Left hindlimb (tissue), 1 donor: ENCODE measurements at regions not wholly inside any gene's neighbourhood (a gene's known extent, or its start where the extent isn't known, plus 50 kb on each side); places are given as distances from the start of the nearest gene placed in this dataset.
"Not testable (repeated sequence)": the region's sequence is repeated elsewhere in the genome, so short reads cannot be mapped to it uniquely, and the experiment has no call there.

Experiments used
- DNase-seq: peaks from one replicate; pipeline ENCODE4 v3.0.0-alpha.2; 2018

DNA sequence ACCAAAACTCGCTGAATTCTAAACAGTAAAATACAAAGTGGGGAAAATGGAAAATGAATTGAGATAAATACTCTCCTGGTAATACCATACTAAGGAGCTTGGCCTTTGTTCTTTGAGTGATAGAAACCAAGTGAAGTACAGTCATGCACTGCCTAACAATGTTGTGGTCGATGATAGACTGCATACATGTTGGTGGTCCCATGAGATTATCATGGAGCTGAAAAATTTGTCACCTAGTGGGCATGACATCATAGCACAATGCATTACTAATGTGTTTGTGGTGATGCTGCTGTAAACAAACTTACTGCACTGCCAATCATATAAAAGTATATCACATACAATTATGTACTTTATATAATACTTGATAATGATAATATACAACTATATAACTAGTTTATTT, 419.1 kb downstream of the ARL4A start:
- DNase-seq = no peak

DNA sequence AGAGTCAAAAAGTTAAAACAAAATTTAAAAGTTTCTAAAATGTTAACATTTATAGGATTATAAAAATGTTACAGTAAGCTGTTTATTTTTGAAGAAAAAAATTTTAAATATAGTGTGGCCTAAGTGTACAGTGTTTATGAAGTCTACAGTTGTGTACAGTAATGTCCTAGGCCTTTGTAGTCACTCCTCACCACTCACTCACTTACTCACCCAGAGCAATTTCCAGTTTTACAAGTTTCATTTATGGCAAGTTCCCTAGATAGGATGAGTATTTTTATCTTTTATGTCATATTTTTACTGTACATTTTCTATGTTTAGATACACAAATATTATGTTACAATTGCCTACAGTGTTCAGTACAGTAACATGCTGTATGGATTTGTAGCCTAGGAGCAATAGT, 419.9 kb downstream of the ARL4A start:
- no peak for DNase-seq

DNA sequence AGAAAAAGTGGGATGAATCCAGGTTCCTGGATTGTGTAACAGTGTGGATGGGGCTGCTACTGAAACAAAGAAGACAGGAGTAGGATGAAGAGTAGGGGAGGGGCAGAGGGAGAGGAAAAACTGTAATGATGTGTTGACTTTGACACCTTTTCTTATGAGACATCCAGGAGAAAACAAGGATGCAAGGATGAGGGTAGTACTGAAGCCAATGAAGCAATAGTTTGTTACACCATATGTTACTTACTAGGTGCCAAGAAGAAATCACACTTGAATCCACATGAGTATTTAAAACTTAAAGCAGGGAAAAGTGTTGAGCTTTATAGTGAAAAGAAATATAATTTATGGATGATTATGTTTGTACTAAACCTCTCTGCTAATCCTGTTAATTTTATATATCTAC, 420.6 kb downstream of the ARL4A start:
- no peak for DNase-seq

DNA sequence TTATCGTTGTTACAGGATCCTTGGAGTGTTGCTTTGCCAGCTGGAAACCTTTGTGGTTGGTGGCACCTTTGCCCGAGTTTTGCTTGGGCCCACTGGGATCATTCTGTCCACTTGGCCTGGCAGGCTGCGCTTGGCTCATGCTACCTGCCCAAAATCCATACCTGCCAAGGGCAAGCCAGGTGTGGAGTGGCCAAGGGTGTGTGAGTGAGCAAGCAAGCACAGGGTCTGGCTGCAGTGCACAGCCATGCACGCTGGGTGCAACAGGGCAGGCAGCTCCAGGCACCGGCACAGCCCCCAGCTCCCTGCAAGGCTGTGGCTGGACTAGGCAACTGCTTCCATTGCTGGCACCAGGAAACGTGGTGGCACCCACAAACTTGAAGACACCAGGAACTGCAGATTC, 421.8 kb downstream of the ARL4A start:
- no peak for DNase-seq

DNA sequence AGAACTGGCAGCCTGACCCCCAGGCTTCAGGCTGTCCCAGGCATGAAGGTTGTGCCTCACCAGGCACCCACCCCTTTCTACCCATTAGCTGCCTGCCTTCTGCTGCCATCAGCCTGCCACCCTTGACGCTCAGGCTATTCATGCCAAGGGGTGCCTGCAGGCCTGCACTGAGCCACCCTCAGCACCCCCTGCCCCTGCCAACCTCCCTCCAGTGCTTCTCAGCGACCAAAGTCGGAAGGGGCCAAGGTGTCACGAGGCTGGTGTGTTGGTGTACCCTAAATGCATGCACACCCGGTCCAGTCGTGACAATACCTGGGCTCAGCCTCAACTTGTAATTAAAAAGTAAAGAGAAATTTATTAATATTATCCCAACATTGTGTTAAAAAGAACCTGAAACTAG, 422.7 kb downstream of the ARL4A start:
- DNase-seq = no peak

DNA sequence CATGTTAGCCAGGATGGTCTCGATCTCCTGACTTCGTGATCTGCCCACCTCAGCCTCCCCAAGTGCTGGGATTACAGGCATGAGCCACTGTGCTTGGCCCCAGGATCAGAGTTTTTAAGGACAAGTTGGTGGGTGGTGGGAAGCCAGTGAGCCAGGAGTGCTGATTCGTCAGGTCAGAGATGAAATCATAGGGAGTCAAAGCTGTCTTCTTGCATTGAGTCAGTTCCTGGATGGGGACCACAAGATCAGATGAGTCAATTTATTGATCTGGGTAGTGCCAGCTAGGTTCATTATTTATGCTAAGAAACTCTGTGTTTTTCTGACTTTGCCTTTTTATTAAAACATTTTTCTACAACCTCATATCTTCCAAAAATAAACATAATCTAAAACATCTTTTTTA, 423.8 kb downstream of the ARL4A start:
- DNase-seq = no peak

DNA sequence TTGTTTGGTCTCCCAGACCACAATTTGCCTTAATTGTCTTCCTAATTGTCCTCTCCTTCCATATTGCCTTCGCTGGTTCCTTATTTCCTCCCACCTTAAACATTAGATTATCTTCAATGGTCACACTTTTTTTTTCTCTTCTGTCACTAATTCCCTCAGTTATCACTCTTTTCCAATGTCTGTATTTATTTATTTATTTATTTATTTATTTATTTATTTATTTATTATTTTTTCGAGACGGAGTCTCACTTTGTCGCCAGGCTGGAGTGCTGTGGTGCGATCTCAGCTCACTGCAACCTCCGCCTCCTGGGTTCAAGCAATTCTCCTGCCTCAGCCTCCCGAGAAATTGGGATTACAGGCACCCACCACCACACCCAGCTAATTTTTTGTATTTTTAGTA, 426.8 kb downstream of the ARL4A start:
- DNase-seq = not testable (repeated sequence)

DNA sequence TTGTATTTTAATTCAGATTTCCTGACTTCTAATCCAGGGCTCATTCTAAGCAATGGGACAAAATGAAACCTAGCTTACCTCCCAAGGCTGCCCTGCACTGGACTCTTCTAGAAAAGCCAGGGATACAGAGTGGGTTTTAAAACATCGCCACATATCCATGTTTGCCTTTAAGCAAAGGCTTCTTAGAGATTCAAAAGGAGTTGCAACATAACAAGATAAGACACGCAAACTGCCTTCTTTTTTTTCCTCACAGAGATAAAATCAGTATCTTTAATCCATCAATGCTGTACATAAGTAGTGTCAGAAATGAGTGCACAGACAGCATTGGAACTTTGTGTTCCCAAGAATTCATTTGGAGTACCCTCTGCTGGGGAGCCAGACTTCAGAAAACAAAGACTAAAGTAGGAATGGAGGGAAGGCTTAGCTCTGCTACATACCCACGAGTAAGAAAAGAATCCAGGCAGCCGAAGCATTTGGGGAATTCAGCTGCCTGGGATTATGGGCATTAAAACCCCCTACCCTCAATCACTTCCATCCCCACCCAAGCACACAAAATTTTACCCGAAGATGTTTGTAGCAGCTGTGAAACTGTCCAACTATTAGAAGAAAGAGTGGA, 427.8 kb downstream of the ARL4A start:
- no peak for DNase-seq

DNA sequence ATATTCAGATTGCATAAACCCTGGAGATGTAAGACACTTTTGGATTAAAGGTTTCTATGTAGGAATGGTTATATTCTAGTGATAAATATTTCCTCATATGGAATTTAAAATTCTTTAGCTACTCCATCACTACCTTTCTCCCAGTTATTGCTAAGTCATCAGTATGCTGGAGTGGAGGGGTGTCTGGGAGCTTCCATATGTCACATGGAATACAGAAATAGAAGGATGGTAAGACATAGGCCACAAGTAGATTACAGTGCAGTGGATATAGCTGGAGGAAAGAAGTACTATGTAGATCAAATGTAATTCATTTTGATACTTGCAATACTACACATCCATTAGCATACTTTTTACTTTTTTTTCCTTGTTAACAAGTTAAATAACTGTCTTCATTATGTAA, 428.4 kb downstream of the ARL4A start:
- no peak for DNase-seq

DNA sequence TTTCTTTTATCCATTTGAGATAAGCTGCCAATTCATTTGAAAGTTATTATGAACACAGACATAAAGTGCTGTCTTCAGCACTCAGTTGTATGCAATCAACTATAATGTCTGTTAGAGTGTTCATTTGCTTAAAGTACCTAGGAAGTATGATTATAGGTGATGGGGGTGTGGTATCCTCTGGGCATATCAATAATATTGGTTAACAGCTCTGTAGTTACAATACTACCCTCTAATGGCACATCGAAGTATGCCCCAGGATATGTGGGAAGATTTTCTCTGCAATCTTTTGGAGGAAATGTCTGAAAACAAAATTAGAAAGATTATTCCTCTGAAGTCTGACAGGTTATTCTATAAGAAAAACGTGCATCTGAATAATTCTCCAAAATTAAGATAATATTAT, 429.7 kb downstream of the ARL4A start:
- DNase-seq = no peak

DNA sequence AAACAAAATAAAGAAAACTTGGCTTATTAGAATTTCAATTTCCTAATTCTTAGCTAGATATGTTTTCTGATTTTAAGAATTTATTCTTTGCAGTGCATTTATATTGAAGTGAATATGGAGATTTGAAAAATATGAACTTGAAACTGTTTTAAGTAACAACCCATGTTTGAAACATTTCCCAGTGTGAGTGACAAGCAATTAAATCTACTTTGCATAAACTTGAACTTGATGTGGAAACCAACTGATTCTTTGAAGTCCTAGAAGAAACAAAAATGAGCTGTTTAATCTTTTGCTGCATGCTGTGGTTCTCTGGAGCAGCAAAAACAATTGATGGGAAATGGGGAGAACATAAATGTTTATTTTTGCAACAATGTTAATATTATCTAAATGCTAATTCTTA, 430.2 kb downstream of the ARL4A start:
- no peak for DNase-seq

DNA sequence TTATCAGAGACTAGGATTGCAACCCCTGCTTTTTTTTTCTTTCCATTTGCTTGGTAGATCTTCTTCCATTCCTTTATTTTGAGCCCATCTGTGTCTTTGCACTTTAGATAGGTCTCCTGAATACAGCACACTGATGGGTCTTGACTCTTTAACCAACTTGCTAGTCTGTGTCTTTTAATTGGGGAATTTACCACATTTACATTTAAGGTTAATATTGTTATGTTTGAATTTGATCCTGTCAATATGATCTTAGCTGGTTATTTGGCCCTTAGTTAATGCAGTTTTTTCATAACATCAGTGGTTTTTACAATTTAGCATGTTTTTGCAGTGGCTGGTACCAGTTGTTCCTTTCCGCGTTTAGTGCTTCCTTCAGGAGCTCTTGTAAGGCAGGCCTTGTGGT, 437.2 kb downstream of the ARL4A start:
- DNase-seq = not testable (repeated sequence)

DNA sequence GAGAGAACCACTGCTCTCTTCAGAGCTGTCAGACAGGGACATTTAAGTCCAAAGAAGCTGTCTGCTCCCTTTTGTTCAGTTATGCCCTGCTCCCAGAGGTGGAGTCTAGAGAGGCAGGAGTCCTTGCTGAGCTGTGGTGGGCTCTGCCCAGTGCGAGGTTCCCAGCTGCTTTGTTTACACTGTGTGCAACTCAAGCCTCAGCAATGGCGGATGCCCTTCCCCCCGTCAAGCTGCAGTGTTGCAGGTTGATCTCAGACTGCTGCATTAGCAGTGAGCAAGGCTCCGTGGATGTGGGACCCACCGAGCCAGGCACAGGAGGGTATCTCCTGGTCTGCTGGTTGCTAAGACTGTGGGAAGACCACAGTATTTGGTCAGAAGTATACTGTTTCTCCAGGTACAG, 438.9 kb downstream of the ARL4A start:
- no peak for DNase-seq

DNA sequence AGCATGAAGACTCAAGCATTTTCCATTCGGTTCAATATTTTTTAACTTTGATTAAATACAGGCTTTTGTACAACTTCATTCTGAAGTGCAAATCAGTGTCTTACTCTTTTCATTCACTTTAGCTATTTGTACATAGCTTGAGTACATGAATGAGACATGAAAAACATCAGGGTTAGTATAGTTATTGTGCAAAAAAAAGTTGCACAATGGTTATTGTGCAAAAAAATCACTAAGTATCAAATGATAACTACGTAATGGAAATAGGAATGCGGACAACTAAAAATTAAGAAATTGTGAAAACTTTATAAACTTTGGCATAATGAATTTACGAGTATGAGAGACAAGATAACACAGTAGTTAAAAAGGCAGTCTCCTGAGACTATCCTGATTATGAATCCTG, 442.9 kb downstream of the ARL4A start:
- no peak for DNase-seq

DNA sequence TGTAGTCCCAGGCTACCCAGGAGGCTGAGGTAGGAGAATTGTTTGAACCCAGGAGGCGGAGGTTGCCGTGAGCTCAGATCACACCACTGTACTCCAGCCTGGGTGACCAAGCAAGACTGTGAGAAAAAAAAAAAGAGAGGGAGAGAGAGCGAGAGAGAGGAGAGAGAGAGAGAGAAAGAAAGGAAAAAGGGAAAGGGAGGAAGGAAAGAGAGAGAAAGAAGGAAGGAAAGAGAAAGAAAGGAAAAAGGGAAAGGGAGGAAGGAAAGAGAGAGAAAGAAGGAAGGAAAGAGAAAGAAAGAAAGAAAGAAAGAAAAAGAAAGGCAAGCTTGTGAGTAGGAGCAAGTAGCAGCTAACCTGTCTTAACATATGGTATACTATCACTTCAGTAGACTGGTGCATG, 443.5 kb downstream of the ARL4A start:
- not testable (repeated sequence) for DNase-seq

DNA sequence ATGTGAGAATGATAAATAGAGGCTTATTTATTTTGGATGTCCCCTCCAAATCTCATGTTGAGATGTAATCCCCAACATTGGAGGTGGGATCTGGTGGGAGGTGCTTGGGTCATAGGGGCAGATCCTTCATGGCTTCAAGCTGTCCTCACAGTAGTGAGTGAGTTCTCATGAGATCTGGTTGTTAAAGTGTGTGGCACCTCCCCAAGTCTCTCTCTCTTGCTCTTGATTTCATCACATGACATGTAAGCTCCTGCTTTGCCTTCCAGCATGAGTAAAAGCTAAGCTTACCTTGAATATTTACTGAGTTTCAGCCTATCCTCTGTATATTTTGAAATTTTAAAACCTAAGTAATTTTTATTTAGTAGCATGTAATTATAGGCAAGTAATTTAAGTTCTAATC, 444.9 kb downstream of the ARL4A start:
- DNase-seq = no peak

DNA sequence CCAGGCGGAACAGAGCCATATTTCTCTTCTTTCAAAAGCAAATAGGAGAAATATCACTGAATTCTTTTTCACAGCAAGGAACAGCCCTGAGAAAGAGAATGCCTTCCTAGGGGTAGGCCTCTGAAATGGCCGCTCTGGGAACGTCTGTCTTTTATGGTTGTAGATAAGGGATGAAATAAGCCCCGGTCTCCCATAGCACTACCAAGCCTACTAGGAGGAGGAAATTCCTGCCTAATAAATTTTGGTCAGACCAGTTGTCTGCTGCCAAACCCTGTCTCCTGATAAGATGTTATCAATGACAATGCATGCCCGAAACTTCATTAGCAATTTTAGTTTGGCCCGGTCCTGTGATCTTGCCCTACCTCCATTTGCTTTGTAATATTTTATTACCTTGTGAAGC, 448.9 kb downstream of the ARL4A start:
- DNase-seq = not testable (repeated sequence)

DNA sequence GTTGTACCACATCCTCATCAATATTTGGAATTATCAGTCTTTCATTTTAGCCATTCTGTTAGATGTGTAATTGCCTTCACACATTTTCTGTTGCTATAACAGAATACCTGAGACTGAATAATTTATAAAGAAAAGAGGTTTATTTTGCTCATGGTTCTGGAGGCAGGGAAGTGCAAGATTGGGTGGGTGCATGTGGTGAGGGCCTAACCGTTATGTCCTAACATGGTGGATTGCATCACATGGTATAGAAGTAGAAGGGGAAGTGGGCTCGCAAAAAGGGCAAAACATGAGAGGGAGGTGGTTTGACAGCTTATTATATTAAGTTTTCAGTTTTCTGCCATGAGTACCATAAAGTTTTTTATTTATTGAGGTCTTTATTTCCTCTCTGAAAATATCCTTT, 452.0 kb downstream of the ARL4A start:
- no peak for DNase-seq

DNA sequence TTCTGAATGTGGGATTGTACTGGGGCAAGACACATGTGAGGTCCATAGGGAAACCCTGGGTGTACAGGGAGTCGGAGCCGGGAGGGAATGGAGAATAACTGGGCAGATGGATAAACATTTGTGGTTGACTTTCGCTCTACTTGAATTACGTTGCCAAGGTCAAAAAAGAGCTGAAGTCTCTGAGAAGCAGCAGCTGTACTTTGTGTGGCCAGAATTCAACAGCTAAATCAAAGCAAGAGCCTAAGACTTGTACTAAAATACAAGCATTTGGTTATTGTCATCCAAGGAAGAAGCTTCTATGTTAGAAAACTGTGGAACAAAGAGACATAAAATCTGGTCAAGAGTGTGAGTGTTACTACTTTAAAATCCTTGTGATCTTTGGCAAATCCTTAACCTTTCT, 457.2 kb downstream of the ARL4A start:
- DNase-seq = no peak

DNA sequence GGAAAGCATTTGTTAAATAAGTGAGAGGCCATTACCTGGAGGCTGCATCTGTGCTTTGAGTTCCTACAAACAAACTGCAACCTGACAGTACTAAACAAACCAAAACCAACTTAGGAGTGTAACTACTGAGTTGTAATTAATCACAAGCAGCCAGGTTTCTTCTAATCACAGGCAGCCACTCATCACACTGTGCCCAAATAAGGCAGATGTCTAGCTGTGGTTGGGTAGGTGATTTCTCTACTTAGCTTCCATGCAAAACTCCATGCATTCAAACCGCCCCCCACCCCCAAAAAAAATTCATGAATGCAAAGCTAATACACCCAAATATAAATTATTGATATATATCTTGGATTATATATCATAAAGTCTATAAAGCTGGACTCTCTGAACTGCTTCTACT, 461.1 kb downstream of the ARL4A start:
- DNase-seq = no peak

DNA sequence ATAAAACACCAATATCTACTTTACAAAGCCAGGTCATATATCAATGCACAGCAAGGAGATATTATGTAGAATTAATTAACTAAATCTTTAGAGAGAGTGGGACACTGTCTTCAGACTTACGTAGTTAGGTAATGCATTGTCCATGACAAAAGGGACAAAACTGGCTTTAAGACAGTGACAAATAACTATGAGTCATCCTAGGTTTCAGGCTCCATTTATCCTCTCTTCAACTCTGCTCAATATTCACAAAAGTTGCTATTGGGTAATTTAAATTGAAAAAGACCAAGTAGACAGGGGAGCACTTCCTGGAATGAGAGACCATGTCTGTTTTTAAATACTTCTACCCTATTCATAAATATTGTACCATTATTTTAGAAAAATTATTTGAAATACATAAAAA, 464.5 kb downstream of the ARL4A start:
- no peak for DNase-seq

DNA sequence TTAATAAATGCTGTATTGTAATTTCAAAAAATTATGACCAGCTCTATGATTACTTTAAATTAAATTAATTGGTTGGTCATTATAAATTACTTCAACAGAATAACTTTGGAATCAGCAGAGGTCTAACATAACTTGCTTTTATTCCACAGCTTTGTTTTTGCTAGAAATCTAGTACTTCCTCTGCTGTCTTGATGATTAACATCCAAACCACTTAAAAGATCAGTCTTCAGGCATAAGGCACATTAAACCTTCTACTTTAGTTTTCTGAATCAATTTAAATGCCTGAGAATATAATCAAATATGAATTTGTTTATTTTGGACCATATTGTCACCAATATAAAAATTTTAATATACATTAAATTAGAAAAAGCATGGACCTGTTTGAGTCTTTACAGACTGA, 465.3 kb downstream of the ARL4A start:
- DNase-seq = no peak

DNA sequence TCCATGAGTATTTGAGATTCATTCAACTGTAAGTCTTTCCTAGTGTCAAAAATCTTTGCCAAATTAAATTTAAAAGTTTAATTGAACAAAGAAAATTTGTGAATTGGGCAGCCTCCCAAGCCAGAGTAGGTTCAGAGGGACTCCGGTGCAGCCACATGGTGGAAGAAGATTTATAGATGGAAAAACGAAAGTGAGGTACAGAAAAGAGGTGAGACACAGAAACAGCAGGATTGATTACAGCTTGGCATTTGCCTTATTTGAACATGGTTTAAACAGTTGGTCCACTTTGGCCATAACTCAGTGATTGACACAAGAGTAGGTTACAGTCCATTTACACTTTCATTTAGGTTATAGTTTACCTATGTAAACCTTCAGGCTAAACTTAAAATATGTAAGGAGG, 465.8 kb downstream of the ARL4A start:
- DNase-seq = no peak

DNA sequence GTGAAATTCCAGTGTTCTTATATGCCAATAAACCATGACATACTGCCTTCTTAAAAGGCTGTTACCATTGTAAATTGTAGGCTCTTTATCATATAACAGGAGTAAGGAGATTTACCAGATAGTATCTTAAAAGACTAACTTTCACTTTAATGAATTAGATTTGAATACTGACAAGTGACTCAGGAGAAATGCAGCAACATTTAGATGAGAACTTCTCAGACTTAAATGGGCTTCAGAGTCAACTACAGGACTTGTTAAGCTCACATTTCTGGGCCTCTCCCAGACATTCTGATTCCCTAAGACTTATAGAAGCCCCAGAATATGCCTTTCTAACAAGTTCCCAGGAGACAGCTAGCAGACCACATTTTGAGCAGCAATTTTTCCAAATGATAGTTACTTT, 466.3 kb downstream of the ARL4A start:
- DNase-seq = no peak

DNA sequence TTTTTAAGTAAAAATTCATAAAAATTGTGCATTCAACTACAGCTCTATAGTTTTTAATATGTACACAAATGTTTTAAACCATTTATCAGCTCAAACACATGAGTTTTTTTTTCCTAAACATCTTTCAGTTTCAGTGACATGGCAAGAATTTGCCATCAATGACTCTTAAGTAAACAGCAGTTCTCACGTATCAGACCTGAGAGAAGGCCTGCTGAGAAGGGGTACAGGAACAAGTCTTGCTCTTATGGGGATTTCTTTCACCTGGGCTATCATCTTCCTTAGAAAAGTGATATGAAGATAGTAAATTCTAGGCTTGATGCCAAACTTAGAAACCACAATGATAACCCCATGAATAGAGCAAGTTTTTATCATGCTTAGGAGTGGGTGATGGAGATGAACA, 467.8 kb downstream of the ARL4A start:
- DNase-seq = no peak

DNA sequence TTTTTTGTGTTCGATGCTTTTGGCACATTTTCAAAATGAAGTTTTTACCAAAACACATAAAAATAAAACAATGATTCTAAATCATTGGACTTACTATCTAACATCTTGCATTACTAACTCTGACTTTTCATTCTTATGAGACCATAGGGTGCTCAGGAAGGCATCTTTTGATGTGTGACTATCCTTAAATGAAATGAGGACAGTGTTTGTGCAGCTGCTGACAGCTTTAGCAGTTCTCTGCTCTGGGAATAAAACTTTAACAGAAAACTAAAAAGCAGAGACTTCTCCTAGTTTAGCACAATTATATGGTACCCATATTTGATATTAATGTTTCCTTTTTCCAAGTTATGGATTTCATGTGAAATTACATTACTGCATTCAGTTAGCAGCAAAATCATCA, 471.6 kb downstream of the ARL4A start:
- no peak for DNase-seq
